HG03520 (cell line): ENCODE measurements at regions not wholly inside any gene's neighbourhood (a gene's known extent, or its start where the extent isn't known, plus 50 kb on each side); places are given as distances from the start of the nearest gene placed in this dataset.

Experiments
- ATAC-seq: cut with Tn5 transposase; IDR thresholded peaks from one replicate; pipeline ENCODE4 v1.9.1; 2021; ENCODE audit warnings: mild to moderate bottlenecking, moderate library complexity; ENCODE audit not compliant: unreplicated experiment

DNA sequence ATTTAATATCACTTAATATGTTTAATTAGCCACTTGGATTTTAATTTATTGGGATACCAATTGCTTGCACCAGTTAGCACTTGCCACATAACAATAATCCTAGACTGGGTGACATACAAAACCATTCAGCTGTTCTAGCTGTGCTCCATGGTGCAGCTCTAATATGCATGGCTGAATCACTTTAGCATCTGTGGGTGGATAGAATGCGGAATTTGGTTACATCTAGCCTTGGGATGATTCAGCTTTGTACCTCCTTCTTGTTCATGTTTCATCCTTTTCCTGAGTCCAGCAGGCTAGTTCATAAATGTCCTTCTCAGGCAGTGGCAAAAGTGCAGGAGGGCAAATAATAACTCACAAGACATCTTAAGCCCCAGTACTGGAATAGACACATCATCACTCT, 1263.0 kb downstream of the LRFN5 start:
- no peak for ATAC-seq

DNA sequence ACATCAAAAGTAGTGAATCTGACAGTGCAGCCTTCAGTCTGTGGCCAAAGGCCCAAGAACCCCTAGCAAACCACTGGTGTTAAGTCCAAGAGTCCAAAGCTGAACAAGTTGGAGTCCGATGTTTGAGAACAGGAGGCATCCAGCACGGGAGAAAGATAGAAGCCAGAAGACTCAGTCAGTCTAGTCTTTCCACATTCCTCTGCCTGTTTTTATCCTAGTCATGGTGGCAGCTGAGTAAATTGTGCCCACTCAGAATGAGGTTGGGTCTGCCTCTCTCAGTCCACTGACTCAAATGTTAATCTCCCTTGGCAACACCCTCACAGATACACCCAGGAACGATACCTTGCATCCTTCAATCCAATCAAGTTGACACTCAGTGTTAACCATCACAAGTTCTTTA, 1255.4 kb downstream of the LRFN5 start:
- ATAC-seq = no peak

DNA sequence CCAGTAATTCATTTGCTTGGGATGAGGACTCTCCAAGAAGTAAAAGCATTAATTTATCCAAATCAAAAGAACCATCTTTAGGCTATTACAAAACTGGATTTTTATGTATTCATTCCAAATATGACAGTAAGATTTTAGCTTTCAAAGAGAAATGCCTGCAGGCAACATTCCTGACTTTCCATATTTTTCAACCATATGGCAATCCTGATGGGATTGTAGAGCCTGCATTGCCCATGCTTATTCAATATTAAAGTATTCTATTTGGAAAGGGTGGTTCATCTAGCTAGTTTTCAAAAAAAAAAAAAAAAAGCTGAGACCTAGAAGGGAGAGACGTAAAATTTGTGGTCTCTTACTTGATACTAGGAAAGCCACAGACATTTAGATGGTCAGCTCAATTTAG, 1253.7 kb downstream of the LRFN5 start:
- no peak for ATAC-seq

DNA sequence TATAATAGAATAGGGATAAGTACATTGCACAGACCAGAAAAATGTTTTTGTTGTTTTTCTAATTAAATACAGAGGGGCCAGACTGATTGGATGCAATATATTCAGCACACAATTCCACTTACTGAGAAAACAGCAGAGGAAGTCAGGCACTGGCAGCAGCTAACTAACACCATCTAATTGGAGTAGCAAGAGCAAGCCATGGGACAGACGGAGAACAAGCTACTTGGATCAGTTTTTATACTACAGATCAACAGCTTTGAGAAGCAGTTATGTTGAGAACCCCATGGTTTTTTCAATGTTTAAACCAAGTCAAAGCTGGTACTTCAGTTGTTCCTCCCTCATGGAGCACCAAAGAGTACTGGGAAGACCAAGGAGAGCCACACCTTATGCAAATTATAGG, 1249.4 kb downstream of the LRFN5 start:
- no peak for ATAC-seq

DNA sequence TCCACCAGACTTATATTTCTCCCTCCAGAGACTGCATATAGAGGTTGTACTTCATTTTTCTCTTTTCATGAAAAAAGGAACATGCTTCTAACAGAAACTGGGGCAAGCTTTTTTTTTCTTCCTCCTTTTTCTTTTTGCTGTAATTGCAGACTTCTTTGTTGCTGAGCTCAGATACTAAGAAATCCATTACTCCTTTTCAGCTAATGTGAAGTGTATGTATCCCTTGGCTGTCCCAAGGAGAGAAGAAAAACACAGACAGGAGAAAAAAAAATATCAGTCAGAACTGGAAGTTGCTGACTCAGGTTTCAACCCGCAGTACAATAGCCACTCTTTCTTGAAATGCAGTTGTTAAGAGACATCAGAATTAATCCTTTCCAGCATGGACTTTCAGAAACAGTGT, 1248.4 kb downstream of the LRFN5 start:
- no peak for ATAC-seq

DNA sequence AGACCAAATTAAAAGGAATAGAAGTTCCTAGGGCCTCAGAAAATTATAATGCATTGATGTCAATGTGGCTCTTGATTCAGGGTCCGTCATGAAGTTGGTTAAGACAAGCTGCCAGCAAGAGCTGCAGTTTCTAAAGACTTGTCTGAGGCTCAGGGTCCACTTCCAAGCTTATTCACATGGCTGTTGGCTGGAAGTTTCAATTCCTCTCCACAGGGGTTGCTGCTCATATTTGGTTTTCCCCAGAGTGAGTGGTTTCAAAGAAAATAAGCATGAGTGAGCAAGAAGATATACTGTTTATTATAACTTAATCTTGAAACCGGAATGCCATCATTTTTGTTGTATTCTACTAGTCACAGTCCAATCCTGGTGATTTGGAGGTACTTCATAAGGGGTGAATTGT, 1247.4 kb downstream of the LRFN5 start:
- ATAC-seq = no peak

DNA sequence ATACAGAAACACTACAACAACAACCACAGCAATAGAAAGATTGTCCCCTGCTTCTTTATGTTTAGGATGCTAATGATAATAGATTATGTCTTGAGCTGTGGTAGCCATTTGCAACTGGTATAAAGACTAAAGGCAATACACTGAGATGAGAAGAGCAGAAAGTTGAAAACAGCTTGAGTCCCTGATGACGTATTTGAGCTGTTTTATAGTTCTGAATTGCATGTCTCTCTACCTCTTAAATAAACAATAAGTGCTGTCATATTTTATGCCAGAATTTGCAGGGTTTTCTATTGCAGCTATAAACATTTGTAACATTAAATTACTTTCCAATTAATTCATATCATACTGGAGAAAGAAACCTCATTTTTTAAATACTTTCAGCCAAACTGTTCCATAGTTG, 1242.0 kb downstream of the LRFN5 start:
- no peak for ATAC-seq

DNA sequence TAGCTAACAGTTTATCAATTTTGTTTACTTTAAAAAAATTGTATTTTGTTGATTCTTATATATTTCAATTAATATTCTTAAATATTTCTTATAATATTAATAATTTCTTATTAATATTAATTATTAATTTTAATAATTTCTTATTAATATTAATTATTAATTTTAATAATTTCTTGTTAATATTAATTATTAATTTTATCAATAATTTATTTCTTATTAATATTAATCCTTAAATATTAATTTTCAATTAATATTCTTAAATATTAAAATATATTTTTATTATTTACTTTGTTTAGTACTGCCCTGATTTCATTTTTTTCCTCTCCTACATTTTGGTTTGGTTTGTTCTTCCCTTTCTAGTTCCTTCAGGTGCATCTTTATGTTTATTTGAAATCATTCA, 1208.1 kb downstream of the LRFN5 start:
- ATAC-seq = no peak

DNA sequence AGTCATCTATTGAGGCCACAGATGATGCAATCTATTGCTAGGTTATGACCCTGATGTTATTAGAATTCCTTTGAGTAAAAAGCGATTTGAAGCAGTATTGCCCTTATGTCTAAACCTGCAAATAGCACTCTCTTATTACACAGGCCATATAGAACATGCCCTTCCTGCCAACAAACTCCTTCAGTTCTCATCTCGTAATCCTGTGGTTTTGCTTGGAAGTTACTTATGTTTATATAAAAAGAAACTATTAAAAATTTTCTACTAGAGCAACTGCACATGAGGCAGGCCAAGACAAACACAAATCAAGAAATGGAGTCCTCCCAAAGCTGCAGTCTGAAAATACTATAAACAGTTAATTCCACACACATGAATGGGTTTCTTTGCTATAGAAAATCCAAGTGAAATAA, 1200.2 kb downstream of the LRFN5 start:
- ATAC-seq = no peak

DNA sequence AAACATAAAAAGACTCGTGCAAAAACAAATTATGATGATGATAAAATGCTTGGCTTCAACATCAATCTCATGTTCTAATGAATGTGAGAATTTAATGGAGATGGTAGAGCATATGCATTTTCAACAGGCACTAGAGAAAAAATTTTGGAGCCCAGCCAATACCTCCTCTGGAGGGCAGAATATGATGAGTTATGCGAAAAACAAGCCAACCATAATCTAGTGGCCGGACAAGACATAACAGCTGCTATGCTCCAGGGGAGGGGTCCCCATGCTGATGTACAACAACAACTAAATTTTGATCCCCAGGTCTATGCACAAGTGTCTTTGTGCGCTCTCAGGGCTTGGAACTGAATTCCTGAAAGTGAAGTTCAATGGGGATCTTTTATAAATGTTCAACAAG, 1197.5 kb downstream of the LRFN5 start:
- ATAC-seq = no peak

DNA sequence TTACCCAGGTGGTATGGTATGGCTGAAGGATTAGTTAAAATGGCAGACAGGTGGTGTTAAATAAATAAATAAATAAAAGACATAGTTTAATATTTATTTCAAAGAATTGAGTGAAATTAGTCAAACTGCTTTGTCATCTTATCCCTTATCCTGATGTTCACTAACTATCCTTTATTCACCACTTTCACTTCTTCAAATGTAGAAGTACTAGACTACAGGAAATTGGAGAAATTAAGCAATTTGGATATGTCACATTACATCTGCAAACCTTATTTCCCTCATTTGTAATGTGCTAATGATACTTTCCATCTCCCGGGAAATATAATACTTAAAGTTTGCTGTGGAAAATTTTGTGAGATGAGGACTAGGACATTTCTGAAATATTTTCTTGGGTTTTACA, 1195.7 kb downstream of the LRFN5 start:
- no peak for ATAC-seq

DNA sequence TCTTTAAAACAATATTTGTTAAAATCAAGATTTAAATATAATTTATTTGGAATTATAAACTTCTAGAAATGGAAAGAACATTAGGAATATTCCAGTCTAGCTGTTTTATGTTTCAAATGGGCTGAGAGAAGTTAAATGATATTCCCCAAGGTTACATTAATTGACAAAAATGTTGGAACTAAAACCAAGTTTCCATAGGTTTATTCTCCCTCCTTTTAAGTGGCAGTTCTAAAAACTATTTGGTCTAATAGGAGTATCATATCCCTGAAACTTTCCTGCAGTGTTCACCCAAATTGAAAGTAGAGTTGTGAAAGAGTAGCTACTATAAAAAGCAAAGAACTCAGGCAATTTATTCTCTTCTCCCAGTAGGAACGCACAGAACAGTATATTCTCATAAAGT, 1185.5 kb downstream of the LRFN5 start:
- no peak for ATAC-seq

DNA sequence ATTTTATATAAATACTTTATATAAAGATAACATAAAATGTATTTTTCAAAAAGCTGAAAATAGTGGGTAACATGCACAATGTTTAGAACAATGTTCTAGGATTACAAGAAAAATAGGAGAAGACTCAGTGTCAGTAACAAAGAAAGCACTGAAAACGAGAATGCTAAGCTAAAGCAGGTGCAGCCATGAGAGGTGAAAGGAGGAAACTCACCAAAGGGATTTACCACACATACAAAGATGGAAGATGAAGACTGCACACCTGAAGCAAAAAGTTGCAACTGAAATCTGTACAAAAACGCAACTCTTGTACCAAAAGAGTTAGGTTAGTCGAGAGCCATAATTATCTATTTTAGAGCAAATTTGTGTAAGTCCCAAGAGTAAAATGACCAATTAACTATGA, 1176.1 kb downstream of the LRFN5 start:
- ATAC-seq = no peak

DNA sequence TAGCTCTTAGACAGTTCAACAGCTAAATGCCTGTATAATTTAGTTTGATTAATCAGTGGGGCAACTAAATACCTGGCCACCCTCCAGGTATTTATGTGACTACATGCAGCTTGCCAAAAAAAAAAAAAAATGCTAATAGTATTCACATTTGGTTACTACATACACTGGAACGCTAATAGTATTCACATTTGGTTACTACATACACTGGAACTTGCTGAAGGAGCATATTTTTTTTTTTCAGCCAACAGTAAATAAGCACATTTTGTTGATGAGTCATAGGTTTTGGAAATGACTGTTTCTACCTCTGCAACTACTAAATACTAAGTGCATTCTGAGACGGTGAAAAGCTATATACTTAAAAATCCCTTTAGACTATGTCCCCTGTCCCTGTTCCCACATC, 1172.3 kb downstream of the LRFN5 start:
- no peak for ATAC-seq

DNA sequence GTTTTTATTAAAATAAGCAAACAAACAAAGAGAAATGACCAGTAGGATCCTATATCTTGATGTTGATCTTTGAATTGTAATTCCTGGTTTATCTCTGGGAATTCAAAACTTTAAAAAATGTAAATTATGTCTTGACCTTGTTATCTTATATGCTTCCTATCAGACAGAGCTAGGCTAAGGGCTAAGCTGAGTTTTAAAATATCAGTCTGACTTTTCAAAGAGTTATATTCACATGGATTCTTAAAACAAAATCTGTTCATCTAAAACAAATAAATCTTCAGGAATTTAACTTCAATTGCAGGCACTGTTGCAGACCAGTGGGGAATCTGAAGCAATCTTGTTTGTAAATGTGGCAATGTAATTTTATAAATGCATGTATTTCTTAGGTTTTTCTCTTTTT, 1144.1 kb downstream of the LRFN5 start:
- no peak for ATAC-seq

DNA sequence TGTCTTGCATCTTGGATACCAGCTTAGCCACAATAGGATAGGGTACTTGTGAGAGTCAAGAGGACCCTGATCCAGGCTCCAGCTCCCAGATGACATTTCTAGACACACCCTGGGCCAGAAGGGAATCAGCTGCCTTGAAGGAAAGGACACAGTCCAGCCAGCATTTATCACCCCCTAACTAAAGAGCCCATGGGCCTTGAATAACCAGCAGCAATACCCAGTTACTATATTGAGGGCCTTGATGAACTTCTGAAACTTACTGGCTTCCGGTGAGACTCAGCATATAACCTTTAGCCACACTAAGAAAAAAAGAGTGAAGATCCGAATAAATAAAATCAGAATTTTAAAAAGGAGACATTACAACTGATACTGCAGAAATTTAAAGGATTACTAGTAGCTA, 1135.4 kb downstream of the LRFN5 start:
- ATAC-seq = no peak

DNA sequence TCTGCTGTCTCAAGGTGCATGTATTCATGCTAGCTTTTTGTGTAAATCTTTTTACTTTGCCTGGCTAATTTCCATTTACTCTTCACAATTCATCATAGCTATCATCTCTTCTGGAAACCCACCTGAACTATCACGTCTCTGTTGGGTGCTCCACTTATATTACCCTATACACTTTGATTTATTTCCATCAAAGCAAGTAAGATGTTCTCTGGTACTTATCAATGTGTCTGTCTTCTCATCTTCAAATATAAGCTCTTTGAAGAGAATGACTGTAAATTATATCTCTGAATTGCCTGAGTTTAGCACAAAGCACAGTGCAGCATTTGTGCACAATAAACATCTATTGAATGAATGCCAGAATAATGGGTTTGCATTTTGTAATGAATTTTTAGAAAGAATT, 1129.7 kb downstream of the LRFN5 start:
- ATAC-seq = no peak

DNA sequence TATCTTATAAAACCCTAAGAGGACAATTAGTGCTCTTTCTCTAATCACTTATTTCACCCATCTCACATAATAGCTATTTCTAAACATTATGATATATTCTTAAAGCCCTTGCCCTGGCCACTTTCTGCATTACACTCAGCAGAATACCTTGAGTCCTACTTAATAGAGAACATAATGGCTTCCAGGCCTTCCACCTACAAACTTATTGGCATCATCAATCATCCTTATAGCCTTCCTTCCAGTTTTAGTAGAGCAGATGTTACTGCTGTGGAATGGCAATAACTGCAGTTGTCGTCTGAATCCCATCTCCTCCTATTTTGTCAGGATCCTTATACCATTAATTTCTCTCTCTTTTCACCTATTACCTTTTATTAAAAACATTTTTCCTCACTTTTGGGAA, 1127.4 kb downstream of the LRFN5 start:
- ATAC-seq = no peak

DNA sequence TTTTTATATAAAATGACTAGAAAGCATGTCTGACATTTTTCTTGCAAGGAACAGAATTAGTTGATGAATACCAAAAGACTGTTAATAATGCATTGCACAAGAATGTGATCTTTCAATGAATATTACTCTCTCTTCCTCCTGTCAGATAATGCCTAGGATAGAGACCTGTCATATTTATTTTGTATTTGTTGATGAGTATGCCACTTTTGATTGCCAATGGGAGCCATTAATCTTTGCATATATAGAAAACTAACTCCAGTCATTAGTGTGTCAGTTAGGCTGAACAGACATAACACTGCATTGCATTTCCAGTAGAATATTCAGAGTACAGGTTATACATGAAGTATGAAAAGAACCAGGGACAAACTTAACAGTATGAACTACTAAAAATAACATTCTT, 1125.3 kb downstream of the LRFN5 start:
- ATAC-seq = no peak

DNA sequence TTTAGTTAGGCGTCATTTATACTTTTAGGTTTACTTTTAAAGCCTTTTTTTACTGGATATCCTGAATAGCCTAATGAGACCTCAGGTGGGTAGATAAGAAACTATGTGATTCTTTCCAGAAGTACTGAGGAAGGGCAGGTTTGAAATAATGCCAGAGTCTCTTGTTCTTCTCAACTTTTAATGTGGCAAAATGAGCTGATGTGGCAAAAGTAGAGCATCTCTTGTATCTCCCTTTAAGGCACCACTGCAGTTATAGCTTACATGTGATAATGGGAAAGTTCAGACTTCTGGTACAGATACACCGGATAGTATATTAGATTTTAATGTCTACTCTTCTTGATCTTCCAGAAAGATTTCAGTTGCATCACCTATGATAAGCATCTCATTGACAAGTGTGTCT, 1124.8 kb downstream of the LRFN5 start:
- ATAC-seq = no peak

DNA sequence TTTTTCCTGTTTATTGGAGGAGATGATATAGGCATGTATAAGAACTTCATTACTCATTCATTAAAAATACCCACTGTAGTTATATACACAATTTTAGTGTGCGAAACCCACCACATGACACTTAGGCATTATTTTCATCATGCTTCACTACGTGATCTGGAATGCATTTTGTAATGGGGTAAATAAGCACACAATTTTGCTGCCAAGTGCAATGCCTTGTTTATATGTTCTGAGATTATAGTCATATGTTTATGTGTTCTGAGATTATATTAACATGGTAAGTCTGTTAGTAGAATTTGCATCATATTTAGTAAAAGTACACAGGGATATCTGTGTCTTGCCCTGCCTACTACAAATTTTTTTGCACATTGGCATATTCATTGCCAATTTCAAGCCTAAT, 1123.0 kb downstream of the LRFN5 start:
- ATAC-seq = no peak

DNA sequence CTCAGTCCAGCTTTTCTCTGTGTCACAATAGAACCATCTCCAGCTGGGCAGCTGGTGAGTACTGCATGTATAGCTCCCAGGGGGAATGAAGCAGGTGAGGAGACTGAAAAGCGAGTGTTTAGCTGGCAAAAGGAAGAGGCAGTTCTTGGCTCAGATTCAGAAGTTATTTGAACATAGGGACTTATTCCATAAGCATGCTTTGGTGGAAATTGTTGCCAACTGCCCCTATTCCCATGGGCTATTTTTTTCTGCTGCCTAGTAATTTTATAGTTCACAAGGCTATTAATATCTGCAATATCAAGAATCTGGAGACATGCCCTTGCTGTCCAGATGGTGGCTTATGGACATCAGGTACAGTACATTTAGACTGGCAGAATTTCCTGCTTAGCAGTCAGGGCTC, 1112.7 kb downstream of the LRFN5 start:
- ATAC-seq = no peak

DNA sequence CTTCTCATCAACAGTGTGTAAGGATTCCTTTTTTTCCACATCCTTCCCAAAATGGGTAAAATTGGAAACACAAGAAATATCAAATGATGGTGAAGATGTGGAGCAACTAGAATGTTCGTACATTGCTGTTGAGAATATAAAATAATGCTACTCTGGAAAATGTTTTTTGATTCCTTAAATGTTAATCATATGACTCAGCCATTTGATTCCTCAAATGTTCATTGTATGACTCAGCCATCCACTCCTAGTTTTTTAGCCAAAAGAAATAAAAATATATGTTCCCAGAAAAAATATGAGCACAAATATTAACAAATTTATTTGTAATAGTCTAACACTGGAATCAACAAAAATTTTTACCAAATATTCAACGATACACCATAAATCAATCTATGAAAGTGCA, 1108.6 kb downstream of the LRFN5 start:
- ATAC-seq = no peak

DNA sequence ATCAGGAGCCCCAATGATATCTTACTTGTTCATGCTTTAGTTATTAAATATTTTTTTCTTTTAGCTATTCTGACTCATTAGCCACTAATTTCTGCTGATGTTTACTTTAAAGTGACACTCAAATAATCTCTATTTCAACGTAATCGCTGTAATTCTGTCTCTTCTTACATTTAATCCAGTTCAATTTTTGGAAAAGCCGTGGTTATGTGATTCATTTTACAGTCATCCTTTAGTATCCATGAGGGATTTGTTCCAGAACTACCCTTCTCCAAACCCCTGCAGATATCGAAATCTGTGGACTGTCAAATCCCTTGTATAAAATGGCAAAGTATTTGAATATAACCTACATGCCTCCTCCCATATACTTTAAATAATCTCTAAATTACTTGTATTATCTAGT, 1103.4 kb downstream of the LRFN5 start:
- ATAC-seq = no peak
